ENCODE measurements at regions not wholly inside any gene's neighbourhood (a gene's known extent, or its start where the extent isn't known, plus 50 kb on each side); places are given as distances from the start of the nearest gene placed in this dataset.
A peak's percentile ranks its signal among the peaks of the same experiment; 100 is the strongest.
"Not testable (repeated sequence)": the region's sequence is repeated elsewhere in the genome, so short reads cannot be mapped to it uniquely, and the experiment has no call there.

DNA sequence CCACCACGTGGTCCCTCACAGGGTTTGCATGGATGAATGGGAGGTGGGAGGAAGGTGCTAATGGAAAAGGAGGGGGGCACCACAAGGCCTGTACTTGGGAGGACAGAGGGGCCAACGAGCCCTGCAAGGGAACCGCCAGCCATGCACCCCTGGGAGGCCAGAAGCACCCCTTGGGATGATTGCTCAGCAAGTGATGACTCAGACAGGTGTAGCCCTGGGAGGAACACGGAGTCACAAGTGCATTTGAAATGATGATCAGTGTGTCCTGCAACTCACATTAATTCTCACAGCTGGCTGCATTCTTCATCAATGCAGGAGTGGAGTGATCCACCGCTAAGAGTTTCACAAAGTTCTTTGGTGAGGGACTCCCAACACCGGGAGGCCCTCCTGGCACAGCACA lies 82.8 kb upstream of the ZNF254 start:
- no peaks in the 10 kb centered on the region for H3K9me3 ChIP-seq (replicated peaks)
- no peaks in the 10 kb centered on the region for H3K4me1 ChIP-seq
- TF ChIP-seq, protein P1, sequence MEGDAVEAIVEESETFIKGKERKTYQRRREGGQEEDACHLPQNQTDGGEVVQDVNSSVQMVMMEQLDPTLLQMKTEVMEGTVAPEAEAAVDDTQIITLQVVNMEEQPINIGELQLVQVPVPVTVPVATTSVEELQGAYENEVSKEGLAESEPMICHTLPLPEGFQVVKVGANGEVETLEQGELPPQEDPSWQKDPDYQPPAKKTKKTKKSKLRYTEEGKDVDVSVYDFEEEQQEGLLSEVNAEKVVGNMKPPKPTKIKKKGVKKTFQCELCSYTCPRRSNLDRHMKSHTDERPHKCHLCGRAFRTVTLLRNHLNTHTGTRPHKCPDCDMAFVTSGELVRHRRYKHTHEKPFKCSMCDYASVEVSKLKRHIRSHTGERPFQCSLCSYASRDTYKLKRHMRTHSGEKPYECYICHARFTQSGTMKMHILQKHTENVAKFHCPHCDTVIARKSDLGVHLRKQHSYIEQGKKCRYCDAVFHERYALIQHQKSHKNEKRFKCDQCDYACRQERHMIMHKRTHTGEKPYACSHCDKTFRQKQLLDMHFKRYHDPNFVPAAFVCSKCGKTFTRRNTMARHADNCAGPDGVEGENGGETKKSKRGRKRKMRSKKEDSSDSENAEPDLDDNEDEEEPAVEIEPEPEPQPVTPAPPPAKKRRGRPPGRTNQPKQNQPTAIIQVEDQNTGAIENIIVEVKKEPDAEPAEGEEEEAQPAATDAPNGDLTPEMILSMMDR (IDR thresholded peaks at IDR 0.05; ENCODE audit: borderline replicate concordance): no peak
- DNase-seq: no peak
- no peaks in the 10 kb centered on the region for H3K36me3 ChIP-seq
- H3K27me3 ChIP-seq (ENCODE audit: low read depth): peaks cover 4% of the 10 kb centered on the region
- intact Hi-C loops (cut with micrococcal nuclease): no loop called here
- H3K4me3 ChIP-seq: no peak overlapping the region
- H3K27ac ChIP-seq (replicated peaks): no peak overlapping the region

DNA sequence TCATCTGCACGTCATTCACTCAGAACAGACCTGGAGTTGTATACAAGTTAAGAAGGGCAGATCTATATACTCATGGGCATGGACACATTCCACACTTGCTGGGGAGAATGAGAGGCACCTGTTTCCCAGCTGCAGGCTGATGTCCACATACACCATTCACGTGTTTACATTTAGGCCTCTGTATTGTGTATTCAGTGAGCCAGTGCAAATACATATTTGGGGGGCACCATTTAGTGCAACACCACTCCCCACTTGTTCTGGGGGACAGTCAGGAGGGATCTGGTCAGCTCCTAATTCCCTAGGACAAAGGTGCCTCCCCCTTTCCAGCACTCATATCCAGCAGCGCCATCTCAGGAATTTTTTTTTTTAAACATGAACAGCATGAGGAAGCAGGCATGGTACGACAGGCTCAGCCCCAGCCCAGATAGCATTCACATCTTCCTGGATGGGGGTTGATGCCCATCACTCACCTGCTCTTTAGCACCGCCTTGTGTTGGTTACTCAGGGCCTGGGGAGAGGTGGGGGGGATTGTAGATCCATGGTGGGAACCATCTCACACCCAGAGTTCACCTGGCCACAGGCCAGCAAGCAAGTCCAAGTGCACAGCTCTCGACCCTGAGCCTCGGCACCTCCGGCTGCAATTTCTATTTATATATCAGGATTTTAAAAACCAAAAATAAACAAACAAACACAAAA lies 56.9 kb upstream of the ZNF254 start:
- H3K4me1 ChIP-seq: peaks cover 20% of the 10 kb centered on the region
- no peaks in the 10 kb centered on the region for H3K36me3 ChIP-seq
- DNase-seq: no peak
- H3K9me3 ChIP-seq (replicated peaks): no peaks in the 10 kb centered on the region
- H3K27ac ChIP-seq (replicated peaks): no peak overlapping the region
- H3K4me3 ChIP-seq: no peak overlapping the region
- TF ChIP-seq, protein P1 (IDR thresholded peaks at IDR 0.05; ENCODE audit: borderline replicate concordance): no peak
- intact Hi-C loops (cut with micrococcal nuclease): no loop called here
- no peaks in the 10 kb centered on the region for H3K27me3 ChIP-seq (ENCODE audit: low read depth)

DNA sequence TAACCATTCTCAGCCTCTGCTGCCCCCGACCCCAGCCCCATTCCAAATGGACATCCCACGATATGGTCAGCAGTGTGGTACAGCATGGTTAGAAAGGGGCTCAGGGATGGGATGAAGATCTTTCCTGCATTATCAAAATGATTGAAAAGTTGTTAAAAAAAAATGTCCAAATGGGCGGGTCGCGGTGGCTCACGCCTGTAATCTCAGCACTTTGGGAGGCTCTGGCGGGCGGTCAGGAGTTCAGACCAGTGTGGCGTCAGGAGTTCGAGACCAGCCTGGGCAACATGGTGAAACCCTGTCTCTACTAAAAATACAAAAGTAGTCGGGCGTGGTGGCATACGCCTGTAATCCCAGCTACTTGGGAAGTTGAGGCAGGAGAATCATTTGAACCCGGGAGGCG lies 54.3 kb upstream of the ZNF254 start:
- intact Hi-C loops (cut with micrococcal nuclease): no loop called here
- H3K36me3 ChIP-seq: peaks cover 13% of the 10 kb centered on the region
- H3K27ac ChIP-seq (replicated peaks): peak overlapping the region; percentile 92
- peak overlapping the region; percentile 85 for H3K4me3 ChIP-seq
- no peaks in the 10 kb centered on the region for H3K27me3 ChIP-seq (ENCODE audit: low read depth)
- no peaks in the 10 kb centered on the region for H3K9me3 ChIP-seq (replicated peaks)
- peaks cover 42% of the 10 kb centered on the region for H3K4me1 ChIP-seq
- TF ChIP-seq, protein P1 (IDR thresholded peaks at IDR 0.05; ENCODE audit: borderline replicate concordance): no peak
- no peak for DNase-seq

DNA sequence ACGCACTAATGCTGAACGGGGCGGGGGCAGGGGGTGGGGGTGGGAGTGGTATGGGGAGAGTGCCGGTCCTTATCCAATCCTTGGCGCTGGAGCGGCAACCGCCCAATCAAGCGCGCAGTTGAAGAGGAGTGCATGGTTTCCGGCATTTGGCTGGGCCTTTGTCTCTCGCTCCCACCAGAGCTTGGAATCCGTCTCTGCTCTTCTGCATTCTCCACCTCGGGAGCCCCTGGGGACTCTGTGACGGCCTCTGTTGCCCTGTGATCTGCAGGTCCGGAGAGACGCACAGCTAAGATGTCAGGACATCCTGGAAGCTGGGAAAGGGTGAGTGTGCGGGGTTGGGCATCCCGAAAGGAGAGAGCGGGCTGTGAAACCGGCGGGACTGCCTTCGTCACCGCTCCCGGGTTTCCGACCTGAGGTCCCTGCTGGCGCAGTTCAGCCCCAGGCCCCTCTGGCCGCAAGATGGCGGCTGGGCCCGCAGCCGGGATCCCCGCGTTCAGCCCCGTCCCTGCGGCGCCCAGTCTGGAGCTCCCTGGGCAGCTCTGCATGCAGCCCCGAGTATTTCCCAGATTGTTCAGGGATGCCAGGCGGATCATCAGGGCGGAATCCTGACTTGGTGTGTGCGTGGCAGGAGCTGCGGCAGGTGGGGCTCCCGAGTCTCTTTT lies 53.6 kb upstream of the ZNF254 start:
- Histone ChIP-seq H3K9me3 (replicated peaks) (no peaks in the 10 kb centered on the region), H3K27ac (replicated peaks) (peak overlapping the region; percentile 92), H3K4me3 (peak overlapping the region; percentile 85), H3K27me3 (ENCODE audit: low read depth) (no peaks in the 10 kb centered on the region), H3K4me1 (peaks cover 42% of the 10 kb centered on the region), H3K36me3 (peaks cover 20% of the 10 kb centered on the region)
- DNase-seq: peak; percentile 90
- TF ChIP-seq, protein P1 (IDR thresholded peaks at IDR 0.05; ENCODE audit: borderline replicate concordance): peak; percentile 19
- intact Hi-C loops (cut with micrococcal nuclease): no loop called here

DNA sequence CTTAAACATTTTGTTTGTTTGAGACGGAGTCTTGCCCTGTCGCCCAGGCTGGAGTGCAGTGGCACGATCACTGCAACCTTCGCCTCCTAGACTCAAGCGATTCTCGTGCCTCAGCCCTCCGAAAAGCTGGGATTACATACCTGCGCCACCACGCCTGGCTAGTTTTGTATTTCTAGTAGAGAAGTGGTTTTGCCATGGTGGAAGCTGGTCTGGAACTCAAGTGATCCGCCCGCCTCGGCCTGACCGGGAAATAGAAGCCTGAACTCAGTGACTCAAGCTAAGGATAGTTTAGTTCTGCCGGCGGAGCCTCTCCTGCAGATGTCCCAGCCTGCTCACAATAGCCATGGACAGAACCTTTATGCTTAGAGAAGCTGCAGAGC lies 53.0 kb upstream of the ZNF254 start:
- intact Hi-C loops (cut with micrococcal nuclease): no loop called here
- Histone ChIP-seq H3K27me3 (ENCODE audit: low read depth) (no peaks in the 10 kb centered on the region), H3K36me3 (peaks cover 25% of the 10 kb centered on the region), H3K4me1 (peaks cover 44% of the 10 kb centered on the region), H3K27ac (replicated peaks) (peak overlapping the region; percentile 92), H3K4me3 (peak overlapping the region; percentile 85), H3K9me3 (replicated peaks) (no peaks in the 10 kb centered on the region)
- peak; percentile 30 for DNase-seq
- TF ChIP-seq, protein P1 (IDR thresholded peaks at IDR 0.05; ENCODE audit: borderline replicate concordance): no peak

DNA sequence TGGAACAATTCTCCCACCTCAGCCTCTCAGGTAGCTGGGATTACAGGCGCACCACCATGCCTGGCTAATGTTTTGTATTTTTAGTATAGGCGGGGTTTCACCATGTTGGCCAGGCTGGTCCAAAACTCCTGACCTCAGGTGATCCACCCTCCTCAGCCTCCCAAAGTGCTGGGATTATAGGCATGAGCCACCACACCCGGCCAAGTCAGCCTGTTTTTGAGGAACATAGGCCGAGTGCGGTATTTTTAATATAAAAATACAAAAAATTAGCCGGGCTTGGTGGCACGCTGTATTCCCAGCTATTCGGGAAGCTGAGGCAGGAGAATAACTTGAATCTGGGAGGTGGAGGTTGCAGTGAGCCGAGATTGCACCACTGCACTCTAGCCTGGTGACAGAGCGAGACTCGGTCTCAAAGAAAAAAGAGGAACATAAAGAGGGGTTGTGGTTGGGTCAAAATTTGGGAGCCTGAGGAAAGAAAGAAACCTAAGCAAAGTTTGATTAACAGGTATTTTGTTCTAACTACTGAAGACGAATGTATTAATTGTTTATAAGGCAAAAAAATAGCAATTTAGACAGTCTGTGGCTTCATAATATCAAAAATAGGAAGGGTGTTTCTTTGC lies 51.6 kb upstream of the ZNF254 start:
- H3K27me3 ChIP-seq (ENCODE audit: low read depth); intact Hi-C loops (cut with micrococcal nuclease); DNase-seq; H3K27ac ChIP-seq (replicated peaks); H3K9me3 ChIP-seq (replicated peaks): not testable (repeated sequence)
- peak overlapping the region; percentile 85 for H3K4me3 ChIP-seq
- peaks cover 53% of the 10 kb centered on the region for H3K4me1 ChIP-seq
- peaks cover 25% of the 10 kb centered on the region for H3K36me3 ChIP-seq
